Astrocyte (in vitro differentiated cells and primary cell): ENCODE measurements at regions not wholly inside any gene's neighbourhood (a gene's known extent, or its start where the extent isn't known, plus 50 kb on each side); places are given as distances from the start of the nearest gene placed in this dataset.

ENCODE experiments used
- DNase-seq: peaks from one replicate; pipeline ENCODE4 v3.0.0-alpha.2; 2010; ENCODE audit warnings: low read depth
- FAIRE-seq: peaks from 2 replicates; lab custom pipeline; 2011; peaks lifted over from hg19 to GRCh38; lab: Jason Lieb, UNC
- H2AFZ ChIP-seq: 2 replicates; pipeline ENCODE4 v1.6.0; 2012; ENCODE audit warnings: low read depth, low read length, inconsistent platforms
- H3K27ac ChIP-seq: 2 replicates; pipeline ENCODE4 v1.5.1; 2011; ENCODE audit warnings: low read depth, low read length, inconsistent platforms
- H3K27me3 ChIP-seq: 2 replicates; pipeline ENCODE4 v1.6.0; 2011; ENCODE audit warnings: low read length, inconsistent platforms; ENCODE audit not compliant: insufficient read depth
- H3K36me3 ChIP-seq: 2 replicates; pipeline ENCODE4 v1.5.1; 2011; ENCODE audit warnings: low read length, inconsistent platforms; ENCODE audit not compliant: insufficient read depth
- H3K4me1 ChIP-seq: 2 replicates; pipeline ENCODE4 v1.5.1; 2011; ENCODE audit warnings: low read length, inconsistent platforms; ENCODE audit not compliant: insufficient read depth
- H3K4me2 ChIP-seq: 2 replicates; pipeline ENCODE4 v1.6.0; 2012; ENCODE audit warnings: low read length, inconsistent platforms
- H3K4me3 ChIP-seq: 2 replicates; pipeline ENCODE4 v1.5.1; 2011; ENCODE audit warnings: low read depth, mild to moderate bottlenecking, low read length, inconsistent platforms; ENCODE audit not compliant: insufficient read depth
- H3K79me2 ChIP-seq: 2 replicates; pipeline ENCODE4 v1.6.0; 2012; ENCODE audit warnings: mild to moderate bottlenecking, low read length, inconsistent platforms; ENCODE audit not compliant: insufficient read depth
- H3K9ac ChIP-seq: 2 replicates; pipeline ENCODE4 v1.6.0; 2012; ENCODE audit warnings: mild to moderate bottlenecking, low read length, inconsistent platforms
- H3K9me3 ChIP-seq: 2 replicates; pipeline ENCODE4 v1.5.1; 2012; ENCODE audit warnings: low read depth, mild to moderate bottlenecking, low read length, inconsistent platforms; ENCODE audit not compliant: insufficient read depth
- H4K20me1 ChIP-seq: 2 replicates; pipeline ENCODE4 v1.6.0; 2012; ENCODE audit warnings: low read length, inconsistent platforms; ENCODE audit not compliant: insufficient read depth
- H3K27ac Mint-ChIP-seq: one replicate; pipeline ENCODE4 v1.8.0; 2021; ENCODE audit warnings: mild to moderate bottlenecking, mixed read lengths; ENCODE audit not compliant: unreplicated experiment
- H3K27me3 Mint-ChIP-seq: one replicate; pipeline ENCODE4 v1.8.0; 2021; ENCODE audit warnings: low read depth, mixed read lengths; ENCODE audit not compliant: unreplicated experiment
- H3K36me3 Mint-ChIP-seq: one replicate; pipeline ENCODE4 v1.8.0; 2021; ENCODE audit warnings: low read depth, mixed read lengths; ENCODE audit not compliant: unreplicated experiment
- H3K4me1 Mint-ChIP-seq: one replicate; pipeline ENCODE4 v1.8.0; 2021; ENCODE audit warnings: low read depth, mixed read lengths; ENCODE audit not compliant: unreplicated experiment
- H3K4me3 Mint-ChIP-seq: one replicate; pipeline ENCODE4 v1.8.0; 2021; ENCODE audit warnings: mild to moderate bottlenecking, moderate library complexity, mixed read lengths; ENCODE audit not compliant: unreplicated experiment
- H3K9me3 Mint-ChIP-seq: one replicate; pipeline ENCODE4 v1.8.0; 2021; ENCODE audit warnings: mild to moderate bottlenecking, mixed read lengths; ENCODE audit not compliant: unreplicated experiment
- CTCF ChIP-seq: IDR thresholded peaks from 2 replicates; pipeline ENCODE4 v1.5.1; 2011; ENCODE audit warnings: low read depth, mild to moderate bottlenecking, inconsistent platforms, low read length, moderate library complexity; ENCODE audit not compliant: insufficient read depth
- EZH2 ChIP-seq: IDR thresholded peaks from 2 replicates; pipeline ENCODE4 v1.6.1; 2012; ENCODE audit warnings: mild to moderate bottlenecking, low read length, inconsistent platforms; ENCODE audit not compliant: insufficient read depth

- H3K4me3 ChIP-seq, result no peak overlapping the region
- no peak for FAIRE-seq
- Mint-ChIP-seq H3K27ac (peak overlapping the region; percentile 79), H3K4me3 (peak overlapping the region; percentile 10), H3K36me3 (no peaks in the 10 kb centered on the region), H3K4me1 (peaks cover 29% of the 10 kb centered on the region), H3K9me3 (peaks cover 2% of the 10 kb centered on the region), H3K27me3 (no peaks in the 10 kb centered on the region)
- no peaks in the 10 kb centered on the region for H3K9me3 ChIP-seq
- peaks cover 17% of the 10 kb centered on the region for H3K4me1 ChIP-seq
- H3K9ac ChIP-seq, result peak overlapping the region; percentile 50
- no peak for DNase-seq
- no peak overlapping the region for H2AFZ ChIP-seq
- no peaks in the 10 kb centered on the region for H3K36me3 ChIP-seq
- no peak for TF ChIP-seq CTCF
- TF ChIP-seq EZH2, result no peak
- no peaks in the 10 kb centered on the region for H4K20me1 ChIP-seq
- no peaks in the 10 kb centered on the region for H3K79me2 ChIP-seq
- H3K27me3 ChIP-seq, result no peaks in the 10 kb centered on the region
- H3K27ac ChIP-seq, result peak overlapping the region; percentile 87
- peak overlapping the region; percentile 23 for H3K4me2 ChIP-seq
Observed at GRCh38 chr21:35198565-35198964, 149.5 kb upstream of the RUNX1 start.

- DNase-seq (peak; percentile 98), FAIRE-seq (peak; percentile 99)
- TF ChIP-seq CTCF (no peak), EZH2 (no peak)
- Histone ChIP-seq H3K4me2 (peak overlapping the region; percentile 23), H3K27me3 (no peaks in the 10 kb centered on the region), H4K20me1 (no peaks in the 10 kb centered on the region), H3K9ac (peak overlapping the region; percentile 50), H2AFZ (no peak overlapping the region), H3K4me3 (no peak overlapping the region), H3K9me3 (no peaks in the 10 kb centered on the region), H3K36me3 (no peaks in the 10 kb centered on the region), H3K4me1 (peaks cover 11% of the 10 kb centered on the region), H3K27ac (peak overlapping the region; percentile 87), H3K79me2 (no peaks in the 10 kb centered on the region)
- Mint-ChIP-seq H3K9me3 (peaks cover 2% of the 10 kb centered on the region), H3K4me3 (peak overlapping the region; percentile 10), H3K36me3 (no peaks in the 10 kb centered on the region), H3K27ac (peak overlapping the region; percentile 79), H3K4me1 (peaks cover 25% of the 10 kb centered on the region), H3K27me3 (no peaks in the 10 kb centered on the region)
Observed at GRCh38 chr21:35197992-35198431, 148.9 kb upstream of the RUNX1 start.

- TF ChIP-seq CTCF, result no peak
- TF ChIP-seq EZH2, result no peak
- peaks cover 2% of the 10 kb centered on the region for H3K9me3 Mint-ChIP-seq
- Histone ChIP-seq H2AFZ (no peak overlapping the region), H3K27me3 (no peaks in the 10 kb centered on the region), H3K4me2 (no peak overlapping the region), H3K4me1 (peaks cover 4% of the 10 kb centered on the region), H3K36me3 (no peaks in the 10 kb centered on the region), H3K9me3 (no peaks in the 10 kb centered on the region), H3K27ac (peak overlapping the region; percentile 87), H3K79me2 (no peaks in the 10 kb centered on the region), H3K4me3 (no peak overlapping the region), H4K20me1 (no peaks in the 10 kb centered on the region), H3K9ac (no peak overlapping the region)
- no peak overlapping the region for H3K27ac Mint-ChIP-seq
- DNase-seq (peak; percentile 64), FAIRE-seq (no peak)
- H3K4me1 Mint-ChIP-seq, result peaks cover 17% of the 10 kb centered on the region
- H3K4me3 Mint-ChIP-seq, result no peak overlapping the region
- no peaks in the 10 kb centered on the region for H3K36me3 Mint-ChIP-seq
- H3K27me3 Mint-ChIP-seq, result no peaks in the 10 kb centered on the region
Observed at GRCh38 chr21:35197191-35197590, 148.1 kb upstream of the RUNX1 start.
